ENCODE measurements at regions not wholly inside any gene's neighbourhood (a gene's known extent, or its start where the extent isn't known, plus 50 kb on each side); places are given as distances from the start of the nearest gene placed in this dataset.

DNA sequence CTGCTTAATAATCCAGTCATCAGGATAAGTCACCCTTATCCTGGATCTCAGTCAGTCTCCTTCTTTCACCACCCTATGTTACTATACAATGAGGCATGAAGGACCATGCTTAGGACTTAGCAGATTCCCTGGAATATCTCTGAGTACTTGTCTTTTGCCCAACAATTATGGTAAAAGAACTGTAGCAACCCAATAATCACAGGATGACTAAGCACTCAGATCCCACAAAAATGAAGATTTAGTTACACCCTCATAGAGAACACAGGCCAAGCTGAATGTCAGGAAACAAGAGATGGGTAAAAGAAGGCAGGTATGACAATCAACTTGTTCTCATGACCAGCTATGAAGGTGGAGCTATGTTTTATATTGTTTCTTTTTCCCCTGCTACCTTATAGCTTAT, 91.4 kb downstream of the EDN1 start:
- DNase-seq (ENCODE audit: low read depth, low spot score) = no peak

DNA sequence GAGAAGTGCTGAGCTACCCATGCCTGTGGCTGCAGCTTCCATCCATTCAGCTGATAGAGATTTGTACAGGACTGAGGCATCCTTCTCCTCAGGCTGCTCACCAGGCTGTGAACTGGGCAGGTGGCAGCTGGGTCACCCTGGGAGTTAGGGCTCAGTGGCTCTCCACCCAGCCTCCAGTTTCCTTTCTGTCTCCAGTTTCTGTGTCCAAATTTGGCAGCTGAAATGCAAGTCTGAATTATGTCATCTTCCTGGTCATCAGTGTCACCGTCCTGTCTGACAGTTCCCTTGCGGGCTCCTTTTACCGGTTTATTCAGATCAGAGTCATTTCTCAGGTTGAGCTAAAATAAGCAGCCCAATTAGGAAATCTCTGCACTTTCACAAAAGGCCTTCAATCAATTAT, 93.3 kb downstream of the EDN1 start:
- no peak for DNase-seq (ENCODE audit: low read depth, low spot score)

DNA sequence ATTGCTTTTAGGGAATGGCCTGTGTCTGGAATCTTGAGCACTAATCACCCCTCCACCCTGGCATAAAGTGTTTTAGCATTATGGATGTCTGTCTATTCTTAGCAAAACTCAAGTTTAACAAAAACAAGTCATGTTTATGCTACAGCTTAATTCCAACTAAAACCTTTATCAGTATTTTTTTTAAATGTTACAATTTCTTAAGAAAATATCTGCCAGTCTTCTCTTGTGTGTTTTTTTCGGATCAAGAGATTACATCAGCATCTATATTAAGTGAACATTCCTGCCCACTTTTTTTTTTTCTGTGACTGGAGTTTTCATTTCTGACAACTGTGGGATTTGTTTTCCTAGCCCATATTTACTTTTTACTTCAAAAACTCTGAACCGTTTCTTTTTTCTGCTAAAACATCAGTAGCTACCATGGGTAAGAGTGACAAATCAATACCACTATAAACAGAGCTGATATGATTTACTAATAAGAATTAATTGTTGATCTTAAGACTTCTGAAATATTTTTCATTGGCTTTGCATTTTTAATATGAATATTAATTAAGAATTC, 94.3 kb downstream of the EDN1 start:
- no peak for DNase-seq (ENCODE audit: low read depth, low spot score)

DNA sequence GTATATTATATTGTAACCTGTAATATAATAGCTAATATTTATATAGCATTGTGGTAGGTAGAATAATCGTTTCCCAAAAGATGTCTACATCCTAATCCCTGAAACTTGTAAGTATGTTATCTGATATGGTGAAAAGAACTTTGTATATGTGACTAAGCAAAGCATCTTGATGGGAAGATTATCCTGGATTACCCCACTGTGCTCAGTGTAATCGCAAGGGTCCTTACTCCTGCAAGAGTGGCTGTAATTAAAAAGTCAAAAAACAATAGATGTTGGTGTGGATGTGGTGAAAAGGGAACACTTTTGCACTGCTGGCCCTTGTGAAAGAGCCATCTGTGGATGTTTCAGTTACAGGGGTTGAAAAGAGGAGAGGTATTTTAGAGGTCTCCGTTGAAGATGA, 95.2 kb downstream of the EDN1 start:
- no peak for DNase-seq (ENCODE audit: low read depth, low spot score)

DNA sequence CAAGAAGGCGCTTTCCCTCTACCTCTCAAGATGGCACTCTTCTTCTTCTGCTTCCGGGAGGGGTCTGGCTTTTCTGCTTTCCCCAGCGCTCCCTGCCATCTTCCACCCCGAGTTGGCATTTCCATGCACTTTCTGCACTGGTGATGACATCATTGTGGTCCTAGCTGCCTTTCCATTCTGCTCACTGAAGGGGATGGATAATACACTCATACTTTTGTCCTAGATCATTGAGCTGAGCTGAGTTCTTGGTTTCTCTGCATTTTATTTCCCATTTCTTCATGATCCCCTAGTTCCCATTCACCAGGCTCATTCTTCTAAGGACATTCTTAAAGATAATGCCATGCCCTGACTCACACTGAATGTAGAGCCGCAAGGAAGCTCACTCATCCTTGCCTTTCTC, 96.7 kb downstream of the EDN1 start:
- no peak for DNase-seq (ENCODE audit: low read depth, low spot score)

DNA sequence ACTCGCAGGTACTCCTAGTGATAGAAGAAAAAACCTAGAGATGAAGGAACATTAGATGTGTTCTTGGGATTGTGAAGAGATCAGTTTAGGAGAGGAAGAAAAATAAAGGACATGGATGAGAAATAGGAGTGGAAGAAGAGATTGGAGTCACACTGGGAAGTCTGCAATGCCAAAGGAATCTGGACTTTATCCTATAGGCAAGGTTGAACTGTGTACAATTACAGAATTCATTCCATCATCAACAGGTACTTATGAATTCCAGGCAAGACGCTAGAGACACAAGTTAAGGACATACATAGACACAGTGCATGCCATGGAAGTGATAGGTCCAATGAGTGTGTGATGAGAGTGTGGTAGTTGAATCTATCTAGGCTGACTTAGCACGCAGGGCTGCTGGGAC, 101.3 kb downstream of the EDN1 start:
- no peak for DNase-seq (ENCODE audit: low read depth, low spot score)

DNA sequence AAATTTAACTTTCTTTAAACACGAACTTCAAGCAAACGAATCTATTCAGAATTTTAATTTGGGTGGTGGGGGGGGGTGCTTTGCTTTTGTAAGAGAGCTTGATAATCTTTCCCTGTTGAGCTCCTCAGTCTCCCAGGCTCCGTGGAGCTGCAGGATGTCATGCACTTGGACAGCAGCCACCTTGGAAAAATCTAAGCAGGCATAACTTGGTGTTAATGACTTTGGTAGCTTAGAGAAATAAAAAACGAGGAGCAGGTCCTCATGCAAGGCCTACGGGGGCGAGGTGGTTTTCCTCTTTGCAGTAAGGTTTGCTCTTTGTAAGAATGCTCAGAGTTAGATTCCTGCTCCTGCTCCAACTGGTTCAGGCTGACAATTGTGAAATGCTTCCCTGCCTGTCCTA, 102.3 kb downstream of the EDN1 start:
- DNase-seq (ENCODE audit: low read depth, low spot score) = no peak

DNA sequence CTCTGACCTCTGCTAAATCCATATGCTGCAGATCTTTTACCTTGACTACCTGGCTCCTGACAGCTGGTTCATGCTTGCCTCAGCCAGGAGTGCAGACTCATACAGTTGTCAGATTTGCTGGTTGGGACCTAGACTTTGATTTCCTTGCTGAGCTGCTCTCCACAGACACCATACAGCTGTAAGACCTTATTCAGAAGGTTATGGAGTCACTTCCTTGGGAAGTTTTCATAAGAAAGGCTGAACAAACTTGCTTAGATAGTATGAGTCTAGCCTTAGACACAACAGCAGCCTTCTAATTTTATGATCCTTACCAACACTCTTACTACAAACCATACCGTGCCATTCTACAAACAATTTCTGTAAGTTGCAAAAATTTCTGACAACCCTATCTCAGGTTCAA, 102.9 kb downstream of the EDN1 start:
- DNase-seq (ENCODE audit: low read depth, low spot score) = no peak

DNA sequence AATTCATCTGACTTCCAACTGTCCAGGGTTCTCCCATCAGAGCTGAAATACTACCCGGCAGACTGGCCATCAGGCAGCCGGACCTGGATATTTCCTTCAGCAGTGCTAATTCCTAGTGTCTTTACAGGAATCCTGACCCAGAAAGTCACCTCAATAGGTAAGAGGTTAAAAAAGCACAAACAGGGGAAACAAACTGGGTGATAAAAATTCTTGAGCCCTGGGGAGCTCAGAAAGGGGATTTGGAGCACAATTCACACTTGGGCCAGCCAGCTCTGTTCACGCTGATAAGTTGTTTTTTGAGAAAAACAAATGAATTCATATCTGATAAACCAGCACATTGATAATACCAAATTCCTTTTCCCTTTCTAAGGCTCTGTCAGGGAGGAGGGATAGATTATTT, 104.0 kb downstream of the EDN1 start:
- DNase-seq (ENCODE audit: low read depth, low spot score) = no peak

DNA sequence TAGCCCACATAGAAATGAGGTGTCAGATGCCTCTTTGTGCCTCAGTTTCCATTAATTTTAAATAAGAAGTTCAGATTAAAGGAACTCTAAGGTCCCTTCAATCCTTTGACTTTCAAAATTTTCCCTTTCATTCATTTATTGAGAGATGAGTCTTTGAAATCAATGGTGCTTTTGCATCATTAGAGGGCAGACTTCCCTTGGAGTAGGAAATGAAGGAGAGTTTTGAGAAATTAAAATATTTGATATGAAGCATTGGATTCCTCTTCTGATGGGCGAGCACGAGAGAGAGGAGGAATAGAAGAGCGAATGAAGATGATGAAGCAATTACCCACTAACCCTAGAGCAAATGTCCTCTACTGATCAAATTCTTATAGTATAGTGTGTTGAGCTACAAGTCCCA, 105.7 kb downstream of the EDN1 start:
- no peak for DNase-seq (ENCODE audit: low read depth, low spot score)

DNA sequence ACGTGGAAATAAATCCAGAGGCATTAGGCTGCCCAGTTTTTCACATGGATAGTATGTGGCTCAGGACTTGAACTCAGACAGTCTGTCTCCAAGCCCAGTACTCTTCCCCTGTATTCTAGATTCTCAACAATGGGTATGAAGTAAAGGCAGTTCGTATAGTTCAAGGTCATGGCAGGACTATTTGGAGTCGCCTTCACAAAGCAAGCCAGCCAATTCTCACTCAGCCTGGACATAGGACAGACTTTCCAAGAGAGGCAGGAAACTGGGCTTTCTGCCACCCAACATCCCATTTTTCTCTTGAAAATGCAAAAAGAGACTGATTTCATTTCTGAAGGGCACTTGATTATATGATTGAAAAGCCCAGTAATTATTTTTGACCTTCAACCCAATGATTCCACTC, 111.0 kb downstream of the EDN1 start:
- DNase-seq (ENCODE audit: low read depth, low spot score) = no peak

DNA sequence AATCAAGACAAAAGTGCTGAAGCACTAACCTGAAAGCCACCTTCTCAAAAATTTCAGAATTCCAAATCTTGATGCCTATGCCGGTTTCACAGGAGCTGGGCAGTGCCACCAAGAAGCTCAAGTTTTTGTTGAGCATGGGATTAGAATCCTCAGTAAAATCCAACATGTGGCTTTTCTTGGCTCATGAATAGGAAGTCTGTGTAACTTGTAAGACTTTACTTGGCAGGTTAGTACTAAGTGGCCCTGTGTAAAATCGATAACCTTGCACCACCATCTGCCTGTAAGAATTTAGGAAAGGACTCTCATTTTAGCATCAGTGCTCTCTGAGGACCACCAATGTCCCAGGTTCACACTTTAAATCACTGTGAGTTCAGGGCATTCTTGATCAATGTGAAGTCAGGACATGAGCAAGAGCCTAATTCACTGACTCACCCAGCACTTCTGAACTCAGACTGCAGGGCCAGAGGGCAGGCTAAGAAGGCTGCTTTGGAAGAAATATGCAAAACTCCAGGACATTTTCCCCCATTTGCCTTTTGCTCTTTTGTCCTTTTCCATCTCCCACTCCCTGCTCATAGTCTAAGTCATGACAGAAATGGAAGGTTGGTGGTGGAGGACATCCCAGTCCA, 113.2 kb downstream of the EDN1 start:
- DNase-seq (ENCODE audit: low read depth, low spot score) = no peak

DNA sequence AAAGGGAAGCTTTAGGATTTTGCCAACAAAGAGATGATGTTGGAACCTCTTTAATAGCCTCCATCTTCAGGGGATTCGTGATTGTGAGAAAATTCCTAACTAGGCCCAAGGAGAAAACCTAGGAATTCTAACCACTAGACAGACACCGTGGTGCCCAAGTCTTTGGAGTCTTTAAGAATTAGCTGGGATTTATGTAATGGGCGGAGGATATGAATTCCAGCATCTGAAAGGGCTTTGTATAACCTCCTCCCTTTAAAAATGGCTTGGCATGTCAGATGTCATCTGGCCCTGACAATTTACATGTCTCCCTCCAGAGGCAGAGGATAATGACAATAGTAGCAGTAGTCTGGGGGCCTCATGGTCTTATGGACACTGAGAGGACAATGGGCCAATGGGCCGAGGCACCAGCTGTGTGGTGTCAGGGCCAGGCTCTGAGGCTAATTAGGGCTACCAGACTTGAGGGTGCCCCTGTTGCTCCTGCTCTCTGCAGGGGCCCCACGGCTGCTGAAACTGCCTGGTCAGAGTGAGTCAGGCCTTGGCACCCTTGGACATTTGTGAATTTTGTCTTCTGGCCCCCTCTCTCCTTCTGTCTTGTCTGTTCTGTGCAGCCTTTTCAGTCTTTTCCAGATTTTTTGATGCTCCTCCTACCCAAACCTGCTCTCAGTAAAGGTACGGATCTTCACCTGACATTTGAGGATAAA, 113.9 kb downstream of the EDN1 start:
- no peak for DNase-seq (ENCODE audit: low read depth, low spot score)

DNA sequence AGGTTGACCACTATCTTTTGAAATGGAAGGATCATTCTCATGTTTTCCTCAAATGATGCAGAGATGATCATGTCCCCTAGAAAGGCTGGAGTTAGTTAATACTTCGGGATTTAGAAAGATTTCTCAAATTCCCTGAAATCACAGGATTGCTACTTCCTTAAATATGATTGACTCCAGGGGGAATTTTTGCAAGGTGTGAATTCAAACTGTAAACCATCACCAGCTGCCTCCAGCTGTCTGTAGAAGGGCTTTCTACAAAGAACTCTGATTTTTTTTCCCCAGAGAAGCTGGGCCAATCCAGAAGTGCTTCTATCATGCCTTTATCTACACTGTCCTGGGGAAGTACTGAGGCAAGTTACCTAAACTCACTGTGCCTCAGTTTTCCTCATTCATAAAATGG, 114.5 kb downstream of the EDN1 start:
- DNase-seq (ENCODE audit: low read depth, low spot score) = no peak

DNA sequence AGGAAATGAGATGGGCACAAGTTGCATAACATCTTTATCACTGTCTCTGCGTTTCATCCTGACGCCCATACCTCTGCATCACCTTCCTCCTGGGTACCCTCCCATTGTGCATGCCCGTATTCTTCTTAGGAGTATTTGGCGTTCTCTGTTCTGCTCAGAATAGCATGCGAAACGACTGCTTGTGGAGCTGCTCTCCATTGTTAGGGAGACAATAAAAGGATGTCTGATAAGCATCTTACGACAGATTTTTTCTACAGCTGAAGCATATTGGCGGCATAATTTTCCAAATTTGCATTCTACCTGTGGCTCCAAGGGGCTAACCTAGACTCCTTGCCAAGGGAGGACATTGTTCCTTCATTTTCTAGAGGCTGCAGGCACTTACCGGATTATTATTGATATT, 118.6 kb downstream of the EDN1 start:
- no peak for DNase-seq (ENCODE audit: low read depth, low spot score)

DNA sequence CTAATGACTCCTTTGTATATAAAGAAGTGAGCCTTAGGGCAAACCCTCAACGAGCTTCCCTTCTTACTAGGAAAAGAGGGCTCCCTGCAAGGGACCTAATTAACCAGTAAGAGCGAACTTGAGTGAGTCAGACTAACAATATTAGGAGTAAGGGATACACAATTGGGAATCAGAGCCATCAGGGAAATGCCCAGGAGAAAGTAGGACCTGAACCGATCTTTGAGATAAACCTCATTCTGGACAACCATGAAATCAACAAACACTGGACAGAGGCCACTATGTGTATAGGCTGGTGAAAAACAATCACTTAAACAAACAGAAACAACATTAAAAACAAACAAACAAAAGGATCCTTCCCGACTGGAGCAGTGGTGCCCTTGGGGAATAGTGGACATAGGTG, 120.8 kb downstream of the EDN1 start:
- DNase-seq (ENCODE audit: low read depth, low spot score) = no peak

DNA sequence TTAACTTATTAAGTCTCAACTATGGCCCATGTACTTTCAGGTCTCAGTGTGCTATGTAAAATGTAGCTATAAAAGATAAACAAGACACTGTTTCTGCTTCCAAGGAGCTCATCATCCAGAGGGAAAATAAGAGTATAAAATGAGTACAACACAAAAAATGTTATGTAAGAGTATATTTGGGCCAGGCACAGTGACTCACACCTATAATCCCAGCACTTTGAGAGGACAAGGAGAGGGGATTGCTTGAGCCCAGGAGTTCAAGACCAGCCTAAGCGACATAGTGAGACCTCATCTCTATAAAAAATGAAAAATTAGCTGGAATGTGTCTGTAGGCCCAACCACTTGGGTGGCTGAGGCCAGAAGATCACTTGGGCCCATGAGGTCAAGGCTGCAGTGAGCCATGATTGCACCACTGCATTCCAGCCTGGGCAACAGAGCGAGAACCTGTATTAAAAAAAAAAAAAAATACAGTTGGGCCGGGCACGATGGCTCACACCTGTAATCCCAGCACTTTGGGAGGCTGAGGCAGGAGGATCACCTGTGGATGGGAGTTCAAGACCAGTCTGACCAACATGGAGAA, 124.0 kb downstream of the EDN1 start:
- no peak for DNase-seq (ENCODE audit: low read depth, low spot score)

DNA sequence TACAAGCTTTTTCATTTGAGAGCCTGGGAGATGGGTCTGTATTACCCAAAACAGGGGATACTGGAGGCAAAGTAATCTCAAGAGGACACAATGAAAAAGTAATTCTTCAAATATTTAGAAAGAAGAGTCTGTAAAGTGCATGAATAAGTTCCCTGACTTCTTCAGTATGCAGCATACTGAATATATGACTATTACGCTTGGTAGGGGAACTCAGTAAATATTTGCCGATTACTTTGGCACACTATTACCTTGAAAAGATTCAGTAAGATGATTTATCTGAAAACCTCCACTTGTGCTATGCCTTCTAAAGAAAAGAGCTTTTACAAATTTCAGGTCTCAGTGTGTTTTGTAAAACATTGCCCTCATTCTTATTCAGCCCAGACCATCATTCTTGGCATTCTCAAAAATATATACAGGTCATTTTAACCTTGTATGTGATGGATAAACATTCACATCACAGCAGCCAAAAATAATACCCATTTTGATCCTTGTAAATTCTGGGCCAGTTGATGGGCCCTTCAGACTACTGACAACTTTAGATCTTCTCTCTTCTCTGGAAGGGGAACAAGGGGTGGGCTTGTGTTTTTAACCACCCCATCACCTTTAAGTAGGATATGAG, 125.9 kb downstream of the EDN1 start:
- DNase-seq (ENCODE audit: low read depth, low spot score) = no peak

DNA sequence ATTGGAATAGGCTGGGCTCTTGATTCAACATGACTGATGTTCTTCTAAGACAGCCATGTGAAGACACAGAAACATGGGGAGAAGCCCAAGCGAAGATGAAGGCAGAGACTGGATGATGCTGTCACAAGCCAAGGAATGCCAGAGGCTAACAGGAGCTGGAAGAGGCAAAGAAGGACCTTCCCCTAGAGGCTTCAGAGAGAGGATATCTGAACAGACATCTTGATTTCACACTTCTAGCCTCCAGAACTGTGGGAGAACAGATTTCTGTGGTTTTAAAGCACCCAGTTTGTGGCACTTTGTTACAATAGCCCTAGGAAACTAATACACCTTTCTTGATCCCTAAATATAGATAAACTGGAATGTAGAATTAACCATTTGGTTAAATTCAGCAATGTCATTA, 127.0 kb downstream of the EDN1 start:
- DNase-seq (ENCODE audit: low read depth, low spot score) = no peak

DNA sequence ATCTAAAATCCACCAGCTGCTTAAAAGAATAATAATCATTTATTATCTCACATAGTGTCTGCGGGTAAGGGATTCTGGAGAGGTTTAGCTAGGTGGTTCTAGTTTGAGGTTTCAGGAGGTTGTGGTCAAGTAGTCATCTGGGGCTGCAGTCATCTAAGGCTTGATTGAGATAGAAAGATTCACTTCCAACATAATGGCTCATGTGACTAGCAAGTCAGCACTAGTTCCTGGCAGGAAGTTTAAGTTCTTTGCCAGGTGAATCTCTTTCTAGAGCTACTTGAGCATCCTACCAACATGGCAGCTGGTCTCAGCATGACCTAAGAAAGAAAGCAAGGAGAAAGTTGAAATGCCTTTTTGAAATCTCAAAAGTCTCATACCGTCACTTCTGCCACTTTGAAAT, 128.8 kb downstream of the EDN1 start:
- no peak for DNase-seq (ENCODE audit: low read depth, low spot score)

DNA sequence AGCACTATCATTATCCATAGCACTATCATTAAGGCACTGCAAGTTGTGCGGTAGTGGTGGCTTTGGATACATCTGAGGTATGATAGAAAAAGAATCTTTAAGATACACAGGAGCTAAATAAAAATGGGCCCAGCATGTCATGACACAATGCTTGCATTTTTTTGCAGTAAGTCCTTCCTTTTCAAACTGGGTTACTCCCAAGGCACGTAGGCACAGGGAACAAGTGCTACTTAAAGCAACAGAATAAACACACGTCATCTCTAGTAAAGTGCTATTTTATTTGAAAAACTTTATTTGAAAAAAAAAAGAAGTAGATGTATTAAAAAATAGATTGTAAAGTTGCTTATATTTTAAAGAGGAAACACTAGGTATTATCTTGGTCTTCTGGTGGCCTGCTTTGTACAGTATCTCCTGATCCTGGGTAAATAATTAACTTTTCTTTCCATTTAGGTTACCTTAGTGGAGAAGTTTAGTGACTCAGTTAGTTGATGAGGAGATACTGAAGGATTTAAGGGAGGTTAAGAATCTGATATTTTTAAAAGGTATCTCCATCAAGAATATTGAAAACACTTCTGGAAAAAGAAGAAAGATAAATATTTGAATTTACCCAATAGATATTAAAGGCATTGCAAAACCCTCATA, 129.6 kb downstream of the EDN1 start:
- no peak for DNase-seq (ENCODE audit: low read depth, low spot score)

DNA sequence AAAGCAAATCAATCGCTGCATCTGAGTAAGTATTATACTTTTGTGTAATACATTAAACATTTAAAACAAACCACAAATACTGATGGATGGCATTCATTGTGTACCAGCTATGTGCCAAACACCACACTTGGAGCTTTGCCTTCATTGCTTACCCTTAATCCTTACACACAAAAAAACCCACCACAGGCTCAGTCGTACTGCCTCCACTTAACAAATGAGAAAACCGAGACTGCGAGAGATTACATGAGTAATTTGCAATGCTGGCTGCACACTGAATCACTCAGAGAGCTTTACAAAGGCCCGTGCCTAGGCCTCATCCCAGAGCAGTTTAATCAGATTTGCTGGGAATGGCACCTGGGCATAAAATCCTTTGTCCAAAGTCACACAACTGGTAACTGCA, 130.5 kb downstream of the EDN1 start:
- DNase-seq (ENCODE audit: low read depth, low spot score) = no peak

Measured in brain pericyte (primary cell).